ENCODE measurements at regions not wholly inside any gene's neighbourhood (a gene's known extent, or its start where the extent isn't known, plus 50 kb on each side); places are given as distances from the start of the nearest gene placed in this dataset.
"Not testable (repeated sequence)": the region's sequence is repeated elsewhere in the genome, so short reads cannot be mapped to it uniquely, and the experiment has no call there.

- CTCF ChIA-PET = interaction anchor here (0.7 to 1.4 kb wide), 10 partner anchors 11 to 1118 kb away, joined by 3 to 6 read pairs (median 3); no protein-coding TSS in a partner anchor
- no peak for DNase-seq
- no peak overlapping the region for H3K4me3 Mint-ChIP-seq
- H3K36me3 Mint-ChIP-seq (ENCODE audit: low read depth) = no peaks in the 10 kb centered on the region
- no peaks in the 10 kb centered on the region for H3K27me3 Mint-ChIP-seq (ENCODE audit: low read depth)
- no peak overlapping the region for H3K27ac Mint-ChIP-seq
- no peaks in the 10 kb centered on the region for H3K4me1 Mint-ChIP-seq (ENCODE audit: low read depth)
- no peaks in the 10 kb centered on the region for H3K9me3 Mint-ChIP-seq
- intact Hi-C loops (cut with micrococcal nuclease) = loop anchor here (1.0 to 2.0 kb wide), 3 partner anchors 79 to 260 kb away; no protein-coding TSS in a partner anchor
Measured at GRCh38 chr4:56575820-56576429, 70.3 kb downstream of the ARL9 start.

GRCh38 chr4:56592417-56592816 lies 86.8 kb downstream of the ARL9 start:
- DNase-seq; H3K36me3 Mint-ChIP-seq (ENCODE audit: low read depth); CTCF ChIA-PET; H3K4me3 Mint-ChIP-seq; intact Hi-C loops (cut with micrococcal nuclease); H3K9me3 Mint-ChIP-seq; H3K4me1 Mint-ChIP-seq (ENCODE audit: low read depth); H3K27ac Mint-ChIP-seq: not testable (repeated sequence)
- H3K27me3 Mint-ChIP-seq (ENCODE audit: low read depth) = peaks cover 29% of the 10 kb centered on the region
